Body of pancreas (tissue), 4 donors: ENCODE measurements at regions not wholly inside any gene's neighbourhood (a gene's known extent, or its start where the extent isn't known, plus 50 kb on each side); places are given as distances from the start of the nearest gene placed in this dataset.
A peak's percentile ranks its signal among the peaks of the same experiment; 100 is the strongest.

Source experiments
- ATAC-seq: fragments of 150-250 bp; one replicate; pipeline ENCODE4 v1.9.1; 2016
- DNase-seq, 4 donors: peaks; one replicate each; pipeline ENCODE4 v3.0.0-alpha.2; 2019
- H3K27ac ChIP-seq, 4 donors: fragments of 200-600 bp; sonication (generic); 1 replicate in 3 of 4; 2 replicates in 1 of 4; pipeline versions ENCODE4 v1.5.1 to v1.6.1; 2016 to 2019; ENCODE audit warnings: mild to moderate bottlenecking in 1 of 4, mixed read lengths in 1 of 4, moderate library complexity in 1 of 4
- H3K27me3 ChIP-seq, 2 donors: fragments of 200-600 bp; sonication (generic); one replicate each; pipeline ENCODE4 v1.6.0; 2016; ENCODE audit warnings: mild to moderate bottlenecking in 1 of 2
- H3K36me3 ChIP-seq, 2 donors: fragments of 200-600 bp; sonication (generic); replicated peaks in 1 of 2; 2 replicates each; pipeline ENCODE4 v1.5.1; 2016; ENCODE audit warnings: low read depth in 2 of 2; ENCODE audit not compliant: insufficient read depth in 1 of 2
- H3K4me1 ChIP-seq: fragments of 200-600 bp; sonication (generic); one replicate; pipeline ENCODE4 v1.6.0; 2016
- H3K4me3 ChIP-seq, 2 donors: fragments of 200-600 bp; sonication (generic); 1 replicate in 1 of 2; 2 replicates in 1 of 2; pipeline ENCODE4 v1.5.1; 2016 to 2019
- H3K9me3 ChIP-seq, 3 donors: fragments of 200-600 bp; sonication (generic); 1 replicate in 2 of 3; 2 replicates in 1 of 3; pipeline ENCODE4 v1.5.1; 2016
- CTCF ChIP-seq, 7 experiments: fragments of 450-650 bp in 4 of 7; fragments of 200-600 bp in 3 of 7; sonication (generic) in 3 of 7; IDR thresholded peaks; one replicate each; pipeline ENCODE4 v1.5.1; 2016 to 2019; ENCODE audit warnings: antibody characterized with exemption in 7 of 7
- POLR2A ChIP-seq, 3 donors: fragments of 450-650 bp; IDR thresholded peaks; one replicate each; pipeline ENCODE4 v1.6.1; 2016; ENCODE audit warnings: antibody characterized with exemption in 3 of 3, mild to moderate bottlenecking in 2 of 3
- WGBS, 2 donors: methylation state at CpG; one replicate each; pipeline ENCODE4 v1.1.5; 2017; 5-methylcytosine and 5-hydroxymethylcytosine counted together
- intact Hi-C: fragments of 100-400 bp; cut with DNase I; formaldehyde crosslinking; loops from one replicate; pipeline ENCODE4 v1.15.1; 2023

- Histone ChIP-seq H3K27ac (peak overlapping the region in 3 of 4 donors; percentile 28 to 45 (median 29)), H3K36me3 (no peaks in the 10 kb centered on the region), H3K4me3 (no peak overlapping the region), H3K4me1 (peaks cover 4% of the 10 kb centered on the region), H3K27me3 (no peaks in the 10 kb centered on the region), H3K9me3 (no peaks in the 10 kb centered on the region)
- intact Hi-C loops = no loop called here
- WGBS, 2 donors = 13 to 17% methylated on average over 33 of the region's 33 CpGs
- TF ChIP-seq POLR2A (IDR thresholded peaks at IDR 0.05) (peak in 1 of 3 donors; percentile 29), CTCF (IDR thresholded peaks at IDR 0.05) (no peak)
- ATAC-seq (peak; percentile 86), DNase-seq (peak; percentile 25 to 62 (median 38))
Observed at GRCh38 chr13:112204346-112205327, 137.7 kb downstream of the SOX1 start.

- H3K27ac ChIP-seq = no peak overlapping the region
- no peak overlapping the region for H3K4me3 ChIP-seq
- H3K9me3 ChIP-seq = no peaks in the 10 kb centered on the region
- DNase-seq (no peak), ATAC-seq (no peak)
- H3K36me3 ChIP-seq = no peaks in the 10 kb centered on the region
- H3K27me3 ChIP-seq = no peaks in the 10 kb centered on the region
- WGBS, 2 donors = 21 to 22% methylated on average over 12 of the region's 12 CpGs
- H3K4me1 ChIP-seq = peaks cover 4% of the 10 kb centered on the region
- TF ChIP-seq CTCF (IDR thresholded peaks at IDR 0.05) (no peak), POLR2A (IDR thresholded peaks at IDR 0.05) (no peak)
- intact Hi-C loops = no loop called here
Observed at GRCh38 chr13:112205990-112206389, 139.0 kb downstream of the SOX1 start.

GRCh38 chr13:112207129-112207528 is 140.2 kb downstream of the SOX1 start:
- ATAC-seq = no peak
- DNase-seq = no peak
- Histone ChIP-seq H3K27me3 (no peaks in the 10 kb centered on the region), H3K4me1 (peaks cover 4% of the 10 kb centered on the region), H3K36me3 (no peaks in the 10 kb centered on the region), H3K4me3 (no peak overlapping the region), H3K27ac (no peak overlapping the region), H3K9me3 (no peaks in the 10 kb centered on the region)
- intact Hi-C loops = no loop called here
- no peak for TF ChIP-seq POLR2A (IDR thresholded peaks at IDR 0.05)
- no peak for TF ChIP-seq CTCF (IDR thresholded peaks at IDR 0.05)
- 47 to 52% methylated on average over 11 of the region's 11 CpGs for WGBS, 2 donors

- no peak for DNase-seq
- Histone ChIP-seq H3K4me1 (peaks cover 12% of the 10 kb centered on the region), H3K4me3 (no peak overlapping the region), H3K36me3 (no peaks in the 10 kb centered on the region), H3K27me3 (no peaks in the 10 kb centered on the region), H3K9me3 (no peaks in the 10 kb centered on the region), H3K27ac (no peak overlapping the region)
- intact Hi-C loops = no loop called here
- WGBS, 2 donors = 49 to 62% methylated on average over 8 of the region's 8 CpGs
- TF ChIP-seq CTCF (IDR thresholded peaks at IDR 0.05) (no peak), POLR2A (IDR thresholded peaks at IDR 0.05) (no peak)
- ATAC-seq = no peak
Observed at GRCh38 chr13:112208656-112209055, 141.7 kb downstream of the SOX1 start.
